ENCODE measurements at regions not wholly inside any gene's neighbourhood (a gene's known extent, or its start where the extent isn't known, plus 50 kb on each side); places are given as distances from the start of the nearest gene placed in this dataset.
A peak's percentile ranks its signal among the peaks of the same experiment; 100 is the strongest.
"Not testable (repeated sequence)": the region's sequence is repeated elsewhere in the genome, so short reads cannot be mapped to it uniquely, and the experiment has no call there.

DNA sequence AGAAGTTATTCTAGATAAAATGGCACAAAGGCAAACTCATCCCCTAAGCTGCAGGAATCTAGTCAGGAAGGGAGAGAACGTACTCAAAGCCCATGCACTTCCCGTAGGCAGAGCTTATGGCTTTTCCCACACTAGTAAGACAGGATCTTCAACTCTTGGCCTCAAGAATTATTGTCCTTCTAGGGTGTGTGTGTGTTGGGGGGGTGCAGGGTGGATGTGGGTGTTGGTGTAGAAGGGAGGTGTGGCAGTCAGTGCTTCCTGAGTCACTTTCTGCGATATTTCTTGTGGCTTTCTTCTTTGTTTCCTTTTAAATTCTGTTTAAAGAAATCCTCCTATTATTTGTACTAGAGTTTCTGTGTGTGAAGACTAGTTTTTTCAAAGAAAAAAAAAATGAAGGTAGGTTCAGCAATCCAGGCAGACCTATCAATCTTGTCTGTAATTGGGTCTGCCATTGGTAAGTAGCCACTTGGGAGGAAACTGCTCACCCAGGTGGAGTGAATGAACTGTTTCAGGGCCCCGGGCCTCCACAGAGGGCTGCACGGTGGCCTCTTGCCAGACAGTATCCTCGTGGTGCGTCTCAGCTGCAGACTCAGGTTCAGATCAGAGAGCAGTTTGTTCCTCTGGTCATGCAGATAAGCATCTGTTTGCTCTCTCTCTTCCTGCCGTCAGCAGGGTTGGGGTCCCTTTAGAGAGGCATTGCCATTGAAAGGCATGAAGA is 131.9 kb downstream of the NPR3 start:
- DNase-seq, result no peak

DNA sequence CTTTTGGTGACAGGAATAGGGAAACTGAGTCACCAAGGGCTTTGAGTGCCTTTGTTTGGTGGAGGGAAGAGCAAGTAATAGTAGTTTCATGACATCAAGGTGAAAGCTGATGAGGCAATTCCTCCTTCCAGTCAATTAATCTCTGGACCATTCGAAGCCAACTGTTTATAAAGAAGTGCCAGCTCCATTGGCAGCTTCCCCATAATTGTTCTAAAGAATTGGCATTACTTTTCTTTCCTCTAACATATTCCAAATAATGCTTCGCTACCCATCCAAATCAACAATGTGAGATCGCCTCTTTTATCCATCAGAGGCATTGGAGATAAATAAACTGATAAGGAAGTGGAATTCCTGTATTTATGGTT is 132.4 kb downstream of the NPR3 start:
- no peak for DNase-seq

DNA sequence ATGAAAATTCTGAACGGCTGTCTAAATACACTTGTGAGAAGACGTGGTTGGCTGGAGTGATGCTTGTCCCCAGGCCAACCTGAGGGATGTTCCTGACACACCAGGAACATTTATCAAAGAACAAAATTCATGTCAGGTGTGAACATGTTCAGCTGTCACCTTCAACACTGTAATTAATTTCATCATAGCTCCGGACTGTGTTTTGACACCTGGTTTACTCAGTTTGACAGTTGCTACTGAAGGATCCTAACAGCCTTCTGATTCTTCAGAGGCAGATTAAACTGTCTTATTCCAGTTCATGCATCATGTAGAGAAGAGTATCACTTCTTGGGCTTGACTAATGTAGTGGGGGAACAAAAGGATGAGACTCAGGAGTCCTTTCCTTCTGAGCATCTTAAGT is 134.1 kb downstream of the NPR3 start:
- DNase-seq, result no peak

DNA sequence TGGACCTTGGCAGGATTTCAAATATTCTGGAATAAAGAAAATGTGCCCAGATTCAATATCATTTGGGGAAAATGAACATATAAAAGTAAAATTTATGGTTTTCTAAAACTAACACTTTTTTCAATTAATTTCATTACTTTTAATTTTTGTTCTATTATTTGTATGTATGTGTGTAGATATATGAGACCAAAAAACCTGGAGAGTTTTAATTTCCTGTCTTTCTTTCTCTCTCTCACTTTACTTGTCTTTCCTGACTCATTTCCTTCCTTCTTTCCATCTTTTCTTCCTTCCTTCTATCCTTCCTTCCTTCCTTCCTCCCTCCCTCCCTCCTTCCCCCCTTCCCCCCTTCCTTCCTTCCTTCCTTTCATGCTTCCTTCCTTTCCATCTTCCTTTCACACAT is 137.0 kb downstream of the NPR3 start:
- DNase-seq, result no peak

DNA sequence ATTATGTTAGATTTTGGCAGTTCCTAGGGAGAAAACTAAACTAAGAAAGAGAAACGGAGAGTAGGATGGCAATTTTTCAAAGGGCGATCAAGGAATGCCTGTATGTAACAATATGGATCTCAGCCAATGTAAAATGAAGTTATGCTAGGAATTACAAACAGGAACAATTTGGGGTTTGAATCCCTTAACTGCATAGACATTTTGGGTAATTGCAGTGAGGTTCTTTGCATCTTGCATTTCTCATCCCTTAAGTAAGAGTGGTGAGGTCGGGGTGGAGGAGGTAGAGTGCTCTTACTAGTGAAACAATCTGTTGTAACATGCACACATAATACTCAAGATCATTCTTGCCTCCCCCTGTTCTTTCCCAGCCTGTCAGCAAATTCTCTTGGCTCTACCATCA is 137.6 kb downstream of the NPR3 start:
- DNase-seq, result no peak

DNA sequence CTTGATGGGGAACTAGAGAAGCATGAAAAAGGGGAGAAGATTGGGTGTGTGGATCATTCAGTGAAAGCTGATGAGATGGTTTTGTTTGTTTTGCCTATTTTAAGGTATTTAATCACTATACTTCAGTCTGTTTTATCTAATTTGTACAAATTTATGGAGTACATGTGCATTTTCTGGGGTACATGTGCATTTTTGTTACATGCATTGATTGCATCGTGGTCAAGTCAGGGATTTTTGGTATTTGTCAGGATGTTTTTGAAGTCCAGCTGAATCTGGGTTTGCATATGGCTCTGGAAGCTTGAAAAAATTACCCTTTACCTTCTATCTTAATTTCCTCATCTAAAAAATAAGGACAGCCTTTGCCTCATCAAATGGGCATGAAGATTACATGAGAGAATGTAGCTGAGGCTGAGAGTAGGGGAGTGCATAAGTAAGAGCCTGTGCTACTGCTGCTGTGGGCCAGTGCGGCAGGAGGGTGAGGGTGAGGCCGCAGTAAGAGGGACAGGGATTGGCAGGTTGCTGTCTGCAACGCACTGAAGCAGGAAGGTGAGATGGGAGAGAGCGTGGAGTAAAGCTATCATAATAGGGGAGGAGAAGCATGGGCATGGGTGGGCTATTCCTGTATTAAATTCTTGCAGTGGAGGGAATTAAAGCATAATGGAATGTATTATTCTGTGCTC is 139.8 kb downstream of the NPR3 start:
- no peak for DNase-seq

DNA sequence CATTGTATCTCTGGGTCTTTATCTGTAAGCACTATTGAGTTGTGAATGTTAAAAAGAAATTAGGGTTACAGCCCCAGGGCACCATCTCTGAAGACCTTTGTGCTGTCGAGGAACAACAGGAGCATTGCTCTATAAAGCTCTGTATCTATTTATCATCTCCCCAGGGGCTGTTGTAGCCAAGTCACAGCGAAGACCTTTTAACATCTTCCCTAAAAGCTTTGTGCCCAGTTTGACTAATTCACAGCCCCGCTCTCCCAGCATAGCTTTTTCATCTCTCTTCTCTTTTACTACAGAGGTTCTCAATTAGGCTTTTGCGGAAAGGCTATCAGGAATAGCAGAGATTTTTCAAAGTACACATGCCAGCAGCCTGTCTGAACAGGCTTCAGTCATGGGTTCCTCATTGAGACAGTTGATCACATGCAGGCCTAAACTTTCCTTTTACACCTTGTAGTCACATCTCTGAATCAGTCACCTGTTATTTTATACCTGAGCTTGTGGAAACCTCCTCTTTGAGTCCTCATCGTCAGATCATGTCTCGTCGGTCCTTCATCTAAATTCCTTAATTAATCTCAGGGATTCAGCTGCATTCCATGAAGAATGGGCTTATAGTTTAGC is 140.5 kb downstream of the NPR3 start:
- no peak for DNase-seq

DNA sequence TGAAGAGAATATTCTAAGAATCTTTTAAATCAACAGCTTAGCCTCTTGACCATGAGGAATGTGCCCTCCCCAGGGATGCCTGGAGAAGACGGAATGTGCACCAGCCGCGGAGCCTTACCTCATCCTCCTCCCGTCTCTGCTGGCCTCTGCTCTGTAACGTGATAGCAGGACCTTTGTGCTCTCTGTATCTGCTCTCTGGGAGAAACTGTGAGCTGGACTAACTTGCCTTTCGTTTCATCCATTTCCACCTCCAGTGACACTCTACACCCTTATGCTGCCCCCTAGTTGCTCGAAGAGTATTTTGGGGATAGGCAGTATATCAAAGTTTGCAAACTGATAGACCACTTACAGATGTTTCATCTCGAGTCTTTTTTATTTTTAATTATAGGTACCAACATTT is 141.4 kb downstream of the NPR3 start:
- peak; percentile 21 for DNase-seq

DNA sequence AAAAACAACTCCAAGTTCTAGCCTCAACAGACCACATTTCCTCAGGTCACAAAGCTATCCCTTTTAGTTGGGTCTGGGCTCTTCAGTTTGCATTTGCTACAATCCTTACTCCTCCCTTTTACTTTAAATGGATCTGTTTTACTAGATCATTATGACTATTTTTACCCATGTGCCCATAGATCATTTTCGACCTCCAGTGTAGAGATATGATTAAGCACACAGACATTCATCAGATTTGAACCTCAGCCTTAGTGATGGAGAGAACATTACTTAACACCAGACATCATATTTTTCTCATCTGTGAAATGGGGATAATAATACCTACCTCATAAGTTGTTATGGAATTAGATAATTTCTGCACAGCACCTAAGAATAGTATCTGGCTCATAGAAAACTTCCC is 141.9 kb downstream of the NPR3 start:
- no peak for DNase-seq

DNA sequence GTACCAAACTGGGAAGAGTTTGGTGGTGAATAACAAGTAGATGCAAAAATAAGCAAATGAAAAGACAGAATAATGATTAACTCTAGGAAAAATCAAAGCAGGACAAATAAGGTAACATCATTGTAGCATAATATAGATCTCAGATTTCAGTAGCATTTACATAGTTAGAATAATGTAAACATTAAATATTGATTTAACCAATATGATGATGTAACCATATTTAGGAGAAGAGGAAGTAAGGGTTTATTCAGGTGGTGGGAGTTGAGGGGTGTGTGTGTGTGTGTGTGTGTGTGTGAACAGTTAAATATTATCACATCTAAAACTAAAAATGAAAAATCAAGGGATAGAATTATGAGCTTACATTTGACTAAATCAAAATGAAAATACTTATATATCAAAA is 143.4 kb downstream of the NPR3 start:
- no peak for DNase-seq

DNA sequence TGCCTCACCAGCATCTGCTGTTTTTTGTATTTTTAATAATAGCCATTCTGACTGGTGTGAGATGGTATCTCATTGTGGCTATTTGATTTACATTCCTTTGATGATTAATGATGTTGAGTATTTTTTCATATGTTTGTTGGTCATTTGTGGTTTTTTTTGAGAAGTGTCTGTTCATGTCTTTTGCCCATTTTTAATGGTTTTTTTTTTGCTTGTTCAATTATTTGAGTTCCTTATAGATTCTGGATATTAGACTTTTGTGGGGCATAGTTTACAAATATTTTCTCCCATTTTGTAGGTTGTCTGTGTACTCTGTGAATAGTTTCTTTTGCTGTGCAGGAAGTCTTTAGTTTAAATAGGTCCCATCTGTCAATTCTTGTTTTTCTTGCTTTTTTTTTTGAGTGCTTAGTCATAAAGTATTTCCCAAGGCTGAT is 148.1 kb downstream of the NPR3 start:
- DNase-seq, result no peak

DNA sequence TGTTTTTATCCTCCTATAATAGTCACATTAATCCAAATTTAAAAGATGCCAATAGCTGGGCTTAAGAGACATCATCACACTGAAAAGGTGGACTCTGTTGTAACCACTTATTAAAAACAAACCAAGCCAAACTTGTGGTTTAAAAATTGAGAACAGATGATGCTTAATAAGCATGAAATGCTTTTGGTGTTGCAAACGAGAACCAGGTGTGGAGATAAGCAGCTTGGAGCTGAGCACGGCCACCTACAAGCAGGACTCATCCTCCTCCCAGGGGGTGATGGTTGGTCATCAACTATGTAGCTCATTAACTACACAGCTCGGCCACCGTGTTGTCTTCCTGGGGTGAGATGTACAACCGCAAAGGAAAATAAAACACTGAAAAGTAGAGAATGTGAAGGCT is 154.4 kb downstream of the NPR3 start:
- no peak for DNase-seq

DNA sequence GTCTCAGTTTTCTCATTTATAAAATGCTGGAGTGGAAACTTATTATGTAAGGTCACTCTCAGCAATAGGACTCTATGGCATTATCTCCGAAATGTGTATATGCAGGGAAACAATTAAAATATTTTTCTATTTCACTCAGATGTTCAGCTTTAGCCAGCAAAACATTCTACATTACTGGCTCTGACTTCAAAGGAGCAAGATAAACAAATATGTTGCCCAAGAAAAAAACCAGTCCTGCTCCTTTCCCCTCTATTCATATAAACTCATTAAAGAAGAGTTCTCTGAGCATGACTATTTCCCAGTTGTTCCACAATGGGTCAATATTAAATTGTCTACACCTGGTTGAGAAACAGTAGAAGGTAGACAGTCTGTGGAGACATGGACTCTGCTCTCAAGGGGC is 155.0 kb downstream of the NPR3 start:
- DNase-seq, result no peak

DNA sequence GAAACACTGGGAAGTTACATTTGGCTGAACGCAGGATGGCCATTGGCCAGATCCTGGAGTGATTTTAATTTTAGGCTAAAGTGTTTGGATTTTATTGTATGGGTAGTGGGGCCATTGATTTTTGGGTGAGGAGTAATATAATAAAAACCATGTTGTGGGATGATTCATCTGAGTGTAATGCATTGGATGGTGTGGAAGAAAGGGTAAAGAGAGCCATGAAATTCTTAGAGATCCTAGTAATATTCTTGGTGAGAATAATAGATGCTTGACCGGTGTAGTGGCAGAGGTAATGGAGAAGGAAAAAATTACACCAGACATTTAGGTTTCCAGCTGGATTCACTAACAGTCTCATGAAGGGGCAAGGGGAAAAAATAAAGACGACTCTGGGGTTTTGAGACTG is 158.1 kb downstream of the NPR3 start:
- DNase-seq, result no peak

DNA sequence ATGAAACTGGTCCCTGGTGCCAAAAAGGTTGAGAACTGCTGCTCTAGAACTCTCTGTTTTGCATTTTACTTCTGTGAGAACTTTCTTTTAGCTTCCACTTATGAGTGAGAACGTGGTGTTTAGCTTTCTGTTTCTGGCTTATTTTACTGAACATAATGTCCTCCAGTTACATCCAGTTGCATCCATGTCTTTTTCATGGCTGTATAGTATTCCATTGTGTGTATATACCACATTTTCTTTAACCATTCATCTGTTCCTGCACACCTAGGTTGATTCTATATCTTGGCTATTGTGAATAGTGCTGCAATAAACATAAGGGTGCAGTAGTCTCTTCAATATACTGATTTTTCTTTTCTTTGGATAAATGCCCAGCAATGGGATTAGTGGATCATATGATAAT is 165.7 kb downstream of the NPR3 start:
- no peak for DNase-seq

DNA sequence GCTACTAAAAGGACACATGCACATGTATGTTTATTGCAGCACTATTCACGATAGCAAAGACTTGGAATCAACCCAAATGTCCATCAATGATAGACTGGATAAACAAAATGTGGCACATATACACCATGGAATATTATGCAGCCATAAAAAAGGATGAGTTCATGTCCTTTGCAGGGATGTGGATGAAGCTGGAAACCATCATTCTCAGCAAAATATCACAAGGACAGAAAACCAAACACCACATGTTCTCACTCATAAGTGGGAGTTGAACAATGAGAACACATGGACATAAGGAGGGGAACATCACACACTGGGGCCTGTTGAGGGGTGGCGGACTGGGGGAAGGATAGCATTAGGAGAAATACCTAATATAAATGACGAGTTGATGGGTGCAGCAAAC is 168.2 kb downstream of the NPR3 start:
- not testable (repeated sequence) for DNase-seq

DNA sequence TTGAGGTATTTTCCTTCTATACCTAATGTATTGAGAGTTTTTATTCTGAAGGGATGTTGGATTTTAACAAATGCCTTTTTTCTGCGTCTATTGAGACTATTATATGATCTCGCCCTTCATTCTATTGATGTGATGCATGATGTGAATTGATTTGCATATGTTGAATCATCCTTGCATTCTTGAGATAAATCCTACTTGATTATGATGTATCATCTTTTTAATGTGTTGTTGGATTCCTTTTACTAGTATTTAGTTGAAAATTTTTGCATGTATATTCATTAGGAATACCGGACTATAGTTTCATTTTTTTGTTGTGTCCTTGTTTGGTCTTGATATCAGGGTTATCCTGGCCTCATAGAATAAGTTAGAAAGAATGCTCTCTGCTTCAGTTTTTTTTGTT is 169.7 kb downstream of the NPR3 start:
- no peak for DNase-seq

DNA sequence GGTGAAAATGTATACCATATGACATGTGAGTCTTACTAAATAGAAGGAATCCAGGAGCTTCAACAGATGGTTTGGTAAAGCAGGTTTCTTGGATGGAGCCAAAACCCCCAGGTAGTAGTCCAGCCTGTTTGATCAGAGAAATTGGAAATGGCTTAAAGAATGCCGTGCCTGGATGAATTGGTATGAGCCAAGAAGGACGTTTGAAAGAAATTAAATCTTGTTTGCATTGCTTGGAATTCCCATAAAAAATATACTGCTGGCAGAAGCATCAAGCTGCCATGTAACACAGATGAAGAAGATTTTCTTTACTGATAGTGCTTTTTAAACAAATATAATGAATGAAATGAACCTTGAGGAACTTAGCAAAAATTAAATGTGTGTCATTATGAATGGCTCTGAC is 176.3 kb downstream of the NPR3 start:
- DNase-seq, result no peak

DNA sequence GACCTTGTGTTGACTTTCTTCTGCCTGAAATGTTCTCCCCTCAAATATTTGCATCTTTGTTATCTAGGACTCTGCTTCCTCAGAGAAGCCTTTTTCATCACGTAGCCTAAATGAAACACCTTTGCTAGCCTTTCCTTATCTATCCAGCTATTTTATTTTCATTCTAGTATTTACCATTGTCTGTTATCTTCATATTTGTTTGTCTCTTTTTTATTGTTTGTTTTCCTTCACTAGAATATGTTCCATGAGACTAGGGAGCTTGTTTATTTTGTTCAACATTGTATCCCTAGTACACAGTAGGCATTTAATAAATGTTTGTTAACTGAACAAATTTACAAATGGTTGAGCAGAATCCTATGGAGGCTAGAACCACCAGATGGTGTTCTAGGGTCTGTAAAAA is 178.0 kb downstream of the NPR3 start:
- no peak for DNase-seq

DNA sequence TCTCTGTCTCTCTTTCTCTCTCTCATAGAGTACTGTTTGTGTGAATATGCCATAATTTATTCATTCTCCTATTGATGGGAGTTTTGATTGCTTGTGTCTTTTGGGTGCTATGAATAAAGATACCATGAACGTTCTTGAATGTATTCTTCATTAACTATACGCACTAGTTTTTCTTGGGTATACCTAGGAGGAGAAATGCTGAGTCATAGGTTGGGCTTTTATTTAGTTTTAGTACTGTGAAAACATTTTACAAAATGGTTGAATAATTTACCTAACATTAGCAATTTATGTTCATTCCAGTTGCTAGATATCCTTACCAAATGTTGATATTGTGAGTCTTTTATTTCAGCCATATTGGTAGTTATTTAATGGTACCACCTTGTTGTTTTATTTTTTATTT is 192.5 kb downstream of the NPR3 start:
- DNase-seq, result no peak

DNA sequence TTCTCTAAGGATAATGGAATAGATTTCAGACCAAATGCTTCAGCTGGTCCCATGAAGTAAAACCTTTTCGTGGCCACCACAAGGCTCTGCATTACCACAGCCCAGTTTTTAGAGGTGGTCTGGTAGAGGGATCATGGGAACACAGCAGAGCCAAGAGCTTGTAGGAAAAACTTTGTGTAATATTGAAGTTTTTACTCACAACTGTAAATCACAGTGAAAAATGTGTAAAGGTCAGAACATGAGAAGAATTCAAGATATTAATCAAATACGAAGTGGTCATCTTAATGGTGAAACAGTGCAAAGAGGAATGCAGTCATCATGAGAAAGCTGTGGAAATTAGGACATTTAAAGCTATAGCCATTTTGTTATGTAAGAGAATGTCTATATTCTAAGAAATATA is 197.5 kb downstream of the NPR3 start:
- DNase-seq, result no peak

DNA sequence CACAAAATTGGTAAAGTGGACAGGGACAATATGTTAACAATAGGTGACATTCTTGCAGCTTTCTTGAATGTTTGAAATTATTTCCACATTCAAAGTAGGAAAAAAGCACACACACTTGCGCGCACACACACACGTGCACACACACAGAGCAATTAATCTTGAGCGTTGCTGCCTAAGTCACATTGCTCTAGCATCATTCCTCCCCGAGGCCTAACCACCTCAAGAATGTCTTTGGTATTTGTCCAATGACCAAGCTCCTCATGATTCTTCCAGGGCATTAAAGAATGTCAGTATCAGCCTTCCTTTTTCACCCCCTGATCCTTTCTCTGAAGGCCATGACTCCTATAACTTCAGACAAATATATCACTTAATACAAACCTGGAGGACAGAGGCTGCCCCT is 198.1 kb downstream of the NPR3 start:
- no peak for DNase-seq

DNA sequence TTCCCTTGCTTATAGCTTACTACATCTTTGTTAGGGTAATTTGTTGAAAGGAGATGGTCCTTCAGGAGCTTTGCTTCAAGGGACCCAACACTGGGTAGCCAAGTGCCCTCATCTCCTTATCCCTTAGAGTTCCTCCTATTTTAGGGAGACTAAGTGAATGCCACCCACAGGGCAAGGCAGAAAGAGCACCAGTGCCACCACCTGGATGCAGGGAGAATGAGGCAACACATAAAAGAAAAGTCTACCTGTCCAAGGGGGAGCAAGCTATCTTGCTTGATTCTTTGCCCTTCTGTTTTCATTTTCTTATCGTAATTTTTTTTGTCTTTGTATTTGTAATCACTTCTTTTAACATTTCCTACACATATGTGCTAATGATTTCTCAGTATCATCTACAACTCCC is 205.5 kb downstream of the NPR3 start:
- peak; percentile 2 for DNase-seq

DNA sequence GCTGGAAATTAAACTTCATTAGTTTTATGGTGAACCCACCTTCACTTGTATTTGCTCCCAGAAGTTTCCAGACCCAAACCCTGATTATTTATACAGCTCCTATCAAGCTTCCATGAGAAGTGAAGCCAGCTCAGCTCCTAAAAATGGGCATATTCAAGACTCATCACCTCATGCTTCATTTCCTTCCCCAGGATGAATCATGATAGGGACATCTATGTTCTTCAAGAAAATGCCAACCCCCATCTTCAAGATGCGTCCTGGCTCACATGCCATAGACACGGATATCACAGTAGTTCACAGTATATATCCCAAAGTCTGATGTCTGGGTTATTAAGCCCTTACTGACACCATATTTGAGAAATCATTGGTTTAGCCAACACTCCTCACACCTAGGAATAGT is 217.6 kb downstream of the NPR3 start:
- DNase-seq, result no peak

DNA sequence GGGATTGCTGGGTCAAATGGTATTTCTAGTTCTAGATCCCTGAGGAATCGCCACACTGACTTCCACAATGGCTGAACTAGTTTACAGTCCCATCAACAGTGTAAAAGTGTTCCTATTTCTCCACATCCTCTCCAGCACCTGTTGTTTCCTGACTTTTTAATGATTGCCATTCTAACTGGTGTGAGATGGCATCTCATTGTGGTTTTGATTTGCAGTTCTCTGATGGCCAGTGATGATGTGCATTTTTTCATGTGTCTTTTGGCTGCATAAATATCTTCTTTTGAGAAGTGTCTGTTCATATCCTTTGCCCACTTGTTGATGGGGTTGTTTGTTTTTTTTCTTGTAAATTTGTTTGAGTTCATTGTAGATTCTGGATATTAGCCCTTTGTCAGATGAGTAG is 220.3 kb downstream of the NPR3 start:
- DNase-seq, result not testable (repeated sequence)

Measured in suppressor macrophage treated with lipopolysaccharide for 4 hours (primary cell).